Vagina (tissue), 2 donors: ENCODE measurements at regions not wholly inside any gene's neighbourhood (a gene's known extent, or its start where the extent isn't known, plus 50 kb on each side); places are given as distances from the start of the nearest gene placed in this dataset.

Experiments
- DNase-seq, 2 donors: peaks; one replicate each; pipeline ENCODE4 v3.0.0-alpha.2; 2017; ENCODE audit errors: extremely low spot score in 2 of 2
- H3K27ac ChIP-seq: fragments of 200-600 bp; sonication (generic); one replicate; pipeline ENCODE4 v1.5.1; 2019
- H3K27me3 ChIP-seq: fragments of 200-600 bp; sonication (generic); one replicate; pipeline ENCODE4 v1.5.1; 2019
- H3K36me3 ChIP-seq, 2 donors: fragments of 200-600 bp; sonication (generic); one replicate each; pipeline ENCODE4 v1.5.1; 2017 to 2019
- H3K4me1 ChIP-seq: fragments of 200-600 bp; sonication (generic); one replicate; pipeline ENCODE4 v1.5.1; 2019
- H3K4me3 ChIP-seq, 2 donors: fragments of 200-600 bp; sonication (generic); 1 replicate in 1 of 2; 2 replicates in 1 of 2; pipeline ENCODE4 v1.5.1; 2016 to 2019
- H3K9me3 ChIP-seq: fragments of 200-600 bp; sonication (generic); one replicate; pipeline ENCODE4 v1.5.1; 2019
- POLR2A ChIP-seq, 2 donors: fragments of 450-650 bp; IDR thresholded peaks; one replicate each; pipeline ENCODE4 v1.6.1; 2017; ENCODE audit warnings: antibody characterized with exemption in 2 of 2, mild to moderate bottlenecking in 2 of 2, moderate library complexity in 2 of 2
- POLR2AphosphoS5 ChIP-seq, 2 donors: sonication (generic); formaldehyde crosslinking; IDR thresholded peaks; one replicate each; pipeline ENCODE4 v1.9.0; 2017; ENCODE audit warnings: antibody characterized with exemption in 2 of 2, mild to moderate bottlenecking in 2 of 2, low read depth in 1 of 2; ENCODE audit not compliant: insufficient read depth in 1 of 2
- intact Hi-C: fragments of 100-400 bp; cut with DNase I; formaldehyde crosslinking; loops from one replicate; pipeline ENCODE4 v1.15.1; 2023
- TF ChIP-seq, protein P1 (sequence below), 3 experiments: fragments of 450-650 bp in 2 of 3; fragments of 200-600 bp in 1 of 3; sonication (generic) in 1 of 3; IDR thresholded peaks; one replicate each; pipeline ENCODE4 v1.5.1; 2017 to 2019; ENCODE audit warnings: antibody characterized with exemption in 3 of 3, mild to moderate bottlenecking in 2 of 3, moderate library complexity in 2 of 3

GRCh38 chr11:81470446-81470845 lies 1263.2 kb downstream of the FAM181B start:
- Histone ChIP-seq H3K4me3 (no peak overlapping the region), H3K27me3 (no peaks in the 10 kb centered on the region), H3K4me1 (no peaks in the 10 kb centered on the region), H3K9me3 (no peaks in the 10 kb centered on the region), H3K27ac (no peak overlapping the region), H3K36me3 (no peaks in the 10 kb centered on the region)
- TF ChIP-seq POLR2AphosphoS5 (IDR thresholded peaks at IDR 0.05; ENCODE audit: insufficient read depth in 1 of 2, low read depth in 1 of 2) (no peak), POLR2A (IDR thresholded peaks at IDR 0.05) (no peak)
- TF ChIP-seq, protein P1, sequence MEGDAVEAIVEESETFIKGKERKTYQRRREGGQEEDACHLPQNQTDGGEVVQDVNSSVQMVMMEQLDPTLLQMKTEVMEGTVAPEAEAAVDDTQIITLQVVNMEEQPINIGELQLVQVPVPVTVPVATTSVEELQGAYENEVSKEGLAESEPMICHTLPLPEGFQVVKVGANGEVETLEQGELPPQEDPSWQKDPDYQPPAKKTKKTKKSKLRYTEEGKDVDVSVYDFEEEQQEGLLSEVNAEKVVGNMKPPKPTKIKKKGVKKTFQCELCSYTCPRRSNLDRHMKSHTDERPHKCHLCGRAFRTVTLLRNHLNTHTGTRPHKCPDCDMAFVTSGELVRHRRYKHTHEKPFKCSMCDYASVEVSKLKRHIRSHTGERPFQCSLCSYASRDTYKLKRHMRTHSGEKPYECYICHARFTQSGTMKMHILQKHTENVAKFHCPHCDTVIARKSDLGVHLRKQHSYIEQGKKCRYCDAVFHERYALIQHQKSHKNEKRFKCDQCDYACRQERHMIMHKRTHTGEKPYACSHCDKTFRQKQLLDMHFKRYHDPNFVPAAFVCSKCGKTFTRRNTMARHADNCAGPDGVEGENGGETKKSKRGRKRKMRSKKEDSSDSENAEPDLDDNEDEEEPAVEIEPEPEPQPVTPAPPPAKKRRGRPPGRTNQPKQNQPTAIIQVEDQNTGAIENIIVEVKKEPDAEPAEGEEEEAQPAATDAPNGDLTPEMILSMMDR (IDR thresholded peaks at IDR 0.05), result no peak
- intact Hi-C loops, result no loop called here
- no peak for DNase-seq

DNA sequence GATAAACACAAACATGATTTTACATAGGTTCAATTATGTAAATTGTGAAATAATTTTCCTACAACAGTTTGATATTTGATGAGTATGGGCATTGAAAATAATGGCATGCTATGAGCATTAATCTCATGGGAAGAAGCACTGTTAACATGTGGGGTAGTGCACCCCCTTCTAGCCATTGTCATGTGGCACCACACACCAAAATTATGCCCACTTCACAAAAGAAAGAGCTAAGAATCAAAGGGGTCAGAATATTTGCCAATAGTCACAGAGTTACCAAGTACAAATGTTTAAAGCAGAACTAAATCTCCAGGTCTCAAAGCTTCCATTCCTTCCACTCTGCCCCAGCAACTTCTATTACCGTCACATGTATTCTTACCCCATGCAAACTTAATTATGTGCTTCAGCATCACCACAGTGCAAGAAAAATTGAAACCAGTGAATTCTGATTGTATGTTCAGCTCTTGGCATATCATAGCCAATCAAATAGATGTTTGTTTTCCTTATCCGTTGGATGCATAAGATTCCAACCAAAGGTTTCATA lies 1273.8 kb downstream of the FAM181B start:
- H3K9me3 ChIP-seq, result no peaks in the 10 kb centered on the region
- no peaks in the 10 kb centered on the region for H3K27me3 ChIP-seq
- no peaks in the 10 kb centered on the region for H3K4me1 ChIP-seq
- TF ChIP-seq POLR2AphosphoS5 (IDR thresholded peaks at IDR 0.05; ENCODE audit: insufficient read depth in 1 of 2, low read depth in 1 of 2) (no peak), POLR2A (IDR thresholded peaks at IDR 0.05) (no peak)
- no peak for DNase-seq
- H3K36me3 ChIP-seq, result no peaks in the 10 kb centered on the region
- intact Hi-C loops, result no loop called here
- no peak overlapping the region for H3K4me3 ChIP-seq
- H3K27ac ChIP-seq, result no peak overlapping the region

GRCh38 chr11:81449588-81450156 lies 1284.0 kb downstream of the FAM181B start:
- TF ChIP-seq POLR2AphosphoS5 (IDR thresholded peaks at IDR 0.05; ENCODE audit: insufficient read depth in 1 of 2, low read depth in 1 of 2) (no peak), POLR2A (IDR thresholded peaks at IDR 0.05) (no peak)
- TF ChIP-seq, protein P1 (IDR thresholded peaks at IDR 0.05), result no peak
- Histone ChIP-seq H3K4me3 (no peak overlapping the region), H3K27ac (no peak overlapping the region), H3K27me3 (no peaks in the 10 kb centered on the region), H3K36me3 (no peaks in the 10 kb centered on the region), H3K4me1 (no peaks in the 10 kb centered on the region), H3K9me3 (no peaks in the 10 kb centered on the region)
- intact Hi-C loops, result no loop called here
- no peak for DNase-seq

GRCh38 chr11:81444297-81444696 lies 1289.4 kb downstream of the FAM181B start:
- no peaks in the 10 kb centered on the region for H3K27me3 ChIP-seq
- H3K36me3 ChIP-seq, result no peaks in the 10 kb centered on the region
- no peaks in the 10 kb centered on the region for H3K4me1 ChIP-seq
- no peak overlapping the region for H3K4me3 ChIP-seq
- H3K9me3 ChIP-seq, result no peaks in the 10 kb centered on the region
- TF ChIP-seq, protein P1 (IDR thresholded peaks at IDR 0.05), result no peak
- no peak for TF ChIP-seq POLR2AphosphoS5 (IDR thresholded peaks at IDR 0.05; ENCODE audit: insufficient read depth in 1 of 2, low read depth in 1 of 2)
- no peak for TF ChIP-seq POLR2A (IDR thresholded peaks at IDR 0.05)
- no peak overlapping the region for H3K27ac ChIP-seq
- intact Hi-C loops, result no loop called here
- no peak for DNase-seq

DNA sequence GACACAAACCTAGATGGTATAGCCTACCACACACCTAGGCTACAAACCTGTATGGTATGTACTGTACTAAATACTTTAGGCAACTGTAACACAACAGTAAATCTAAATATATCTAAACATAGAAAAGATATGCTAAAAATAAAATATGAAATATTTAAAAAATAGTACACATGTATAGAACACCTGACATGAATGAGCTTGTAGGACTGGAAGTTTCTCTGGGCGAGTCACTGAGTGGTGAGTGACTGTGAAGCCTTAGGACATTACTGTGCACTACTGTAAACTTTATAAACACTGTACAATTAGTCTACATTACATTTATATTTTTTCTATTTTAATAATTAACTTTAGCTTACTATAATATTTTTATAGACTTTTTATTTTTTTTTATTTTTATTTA lies 1301.3 kb downstream of the FAM181B start:
- no peaks in the 10 kb centered on the region for H3K27me3 ChIP-seq
- no peaks in the 10 kb centered on the region for H3K9me3 ChIP-seq
- H3K36me3 ChIP-seq, result no peaks in the 10 kb centered on the region
- no peaks in the 10 kb centered on the region for H3K4me1 ChIP-seq
- no peak for DNase-seq
- intact Hi-C loops, result no loop called here
- TF ChIP-seq POLR2AphosphoS5 (IDR thresholded peaks at IDR 0.05; ENCODE audit: insufficient read depth in 1 of 2, low read depth in 1 of 2) (no peak), POLR2A (IDR thresholded peaks at IDR 0.05) (no peak)
- TF ChIP-seq, protein P1 (IDR thresholded peaks at IDR 0.05), result no peak
- H3K27ac ChIP-seq, result no peak overlapping the region
- no peak overlapping the region for H3K4me3 ChIP-seq
